ENCODE measurements at regions not wholly inside any gene's neighbourhood (a gene's known extent, or its start where the extent isn't known, plus 50 kb on each side); places are given as distances from the start of the nearest gene placed in this dataset.

GRCh38 chr20:23278172-23278571 is 72.4 kb upstream of the NXT1 start:
- DNase-seq = no peak

- DNase-seq = no peak
Observed at GRCh38 chr20:23277316-23277715, 73.3 kb upstream of the NXT1 start.

DNA sequence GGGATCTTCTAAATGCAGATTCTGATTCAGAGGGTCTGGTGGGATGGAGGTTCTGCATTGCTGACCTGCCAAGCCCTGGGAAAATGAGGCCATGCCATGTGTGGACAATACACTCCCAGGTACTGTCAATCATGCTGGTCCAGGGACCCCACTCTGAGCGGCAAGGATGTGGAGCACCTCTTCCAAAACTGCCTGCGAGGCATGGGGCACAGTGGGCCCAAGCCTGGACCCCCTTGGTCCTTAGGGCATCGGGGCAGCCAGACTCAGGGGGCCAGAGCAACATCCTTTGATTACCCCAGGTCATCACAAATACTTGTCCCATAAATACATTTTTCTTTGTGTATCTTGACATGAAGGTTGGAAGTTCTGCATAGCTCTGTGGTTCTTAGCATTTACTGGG is 76.8 kb upstream of the NXT1 start:
- no peak for DNase-seq

GRCh38 chr20:23272176-23273029 is 78.2 kb upstream of the NXT1 start:
- DNase-seq = no peak

GRCh38 chr20:23270382-23270911 is 80.1 kb upstream of the NXT1 start:
- DNase-seq = no peak

DNA sequence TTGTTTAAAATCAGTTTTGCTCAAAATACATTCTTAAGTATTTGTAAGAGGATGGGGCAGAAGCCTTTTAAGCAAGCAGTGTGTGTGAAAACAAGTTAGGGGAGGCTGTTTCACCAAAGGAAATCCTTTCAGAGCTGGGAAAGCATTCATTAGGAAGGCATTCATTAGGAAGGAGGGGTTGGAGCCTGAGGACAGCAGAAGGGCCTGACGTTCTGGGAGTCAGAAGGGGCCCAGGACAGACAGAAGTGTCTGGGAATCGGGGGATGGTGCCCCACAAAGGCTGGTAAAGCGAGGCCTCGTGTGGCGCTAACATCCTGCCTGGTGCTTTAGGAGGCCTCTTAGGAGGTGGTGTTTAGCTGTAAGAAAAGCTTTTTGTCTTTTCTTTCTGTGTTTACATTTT is 80.6 kb upstream of the NXT1 start:
- DNase-seq = no peak

DNA sequence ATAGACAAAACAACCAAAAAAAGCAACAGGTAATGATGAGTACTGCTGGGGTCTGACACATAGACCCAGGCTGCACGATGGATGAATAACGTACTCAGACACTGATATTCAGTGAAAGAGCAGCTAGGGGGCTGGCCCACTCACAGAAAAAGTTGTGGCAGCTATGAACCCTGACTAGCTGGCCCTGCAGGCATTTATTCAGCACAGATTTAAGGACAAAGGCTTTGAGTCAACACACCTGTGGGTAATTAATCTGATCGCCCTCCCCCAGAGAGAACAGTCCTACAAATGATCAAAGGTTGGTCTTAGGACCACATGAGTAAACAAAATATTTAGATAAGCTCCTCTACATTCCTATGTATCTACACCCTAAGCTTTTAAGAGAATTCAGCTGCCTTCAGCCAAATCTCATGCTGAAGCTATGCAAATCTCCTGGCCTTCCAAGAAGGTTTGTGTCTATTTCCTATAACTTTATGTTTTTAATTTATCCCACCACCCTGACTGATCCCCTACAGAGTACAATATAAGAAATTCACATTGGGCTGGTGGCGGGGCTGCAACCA is 81.7 kb upstream of the NXT1 start:
- DNase-seq = no peak

DNA sequence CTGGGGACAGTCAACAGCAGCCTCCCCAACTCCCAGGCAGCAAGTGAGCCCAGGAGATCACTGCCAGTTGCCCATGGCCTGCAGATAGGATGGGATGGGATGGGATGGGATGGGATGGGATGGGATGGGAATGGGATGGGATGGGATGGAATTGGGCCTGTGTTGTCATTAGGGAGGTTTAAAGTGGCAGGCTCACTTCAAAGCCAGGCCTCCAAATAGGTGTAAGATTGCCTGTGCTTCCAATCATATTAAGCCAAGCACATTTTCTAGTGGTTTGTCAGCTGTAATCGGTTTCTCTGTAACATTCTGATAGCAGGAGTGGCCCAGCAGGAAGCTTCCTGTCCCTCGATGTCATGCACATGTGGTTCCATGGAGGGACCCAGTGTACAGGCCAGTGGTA is 82.7 kb upstream of the NXT1 start:
- DNase-seq = no peak

- no peak for DNase-seq
Observed at GRCh38 chr20:23266530-23267398, 83.8 kb upstream of the NXT1 start.

DNA sequence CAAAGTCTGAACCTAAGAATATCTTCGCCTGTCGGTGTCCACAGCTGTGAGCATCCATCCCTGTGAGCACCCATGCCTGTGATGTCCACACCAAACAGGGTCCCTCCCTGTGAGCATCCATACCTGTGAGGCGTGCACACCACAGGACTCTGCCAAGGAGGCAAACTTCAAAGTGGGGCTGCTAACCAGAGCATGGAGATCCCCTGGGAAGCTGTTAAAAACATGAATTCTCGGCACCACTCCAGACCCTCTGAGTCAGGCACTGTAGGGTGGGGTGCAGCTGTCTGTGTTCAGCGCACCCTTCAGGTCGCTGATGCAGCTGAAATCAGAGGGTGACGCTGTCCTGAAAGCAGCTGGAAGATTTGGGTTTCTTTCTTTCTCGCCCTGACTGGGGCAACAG is 85.4 kb upstream of the NXT1 start:
- DNase-seq = no peak

DNA sequence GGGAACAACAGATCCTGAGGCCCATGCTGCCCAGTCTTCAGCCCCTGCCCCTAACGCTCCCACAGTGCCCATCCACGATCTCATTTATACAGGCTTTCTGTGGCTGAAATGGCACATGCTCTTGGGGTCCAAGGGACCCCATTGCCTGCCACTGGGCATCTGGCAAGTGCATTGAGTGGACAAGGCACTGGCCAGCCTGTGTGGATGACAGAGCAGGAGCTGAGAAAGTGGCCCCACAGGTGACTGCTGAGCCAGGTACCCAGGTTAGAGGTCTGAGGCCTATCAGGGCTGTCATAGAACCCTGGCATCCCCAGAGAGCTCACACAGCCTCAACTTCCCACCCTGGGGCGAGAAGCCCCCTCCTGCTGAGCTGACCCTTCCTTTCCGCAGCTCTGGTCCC is 86.0 kb upstream of the NXT1 start:
- no peak for DNase-seq

DNA sequence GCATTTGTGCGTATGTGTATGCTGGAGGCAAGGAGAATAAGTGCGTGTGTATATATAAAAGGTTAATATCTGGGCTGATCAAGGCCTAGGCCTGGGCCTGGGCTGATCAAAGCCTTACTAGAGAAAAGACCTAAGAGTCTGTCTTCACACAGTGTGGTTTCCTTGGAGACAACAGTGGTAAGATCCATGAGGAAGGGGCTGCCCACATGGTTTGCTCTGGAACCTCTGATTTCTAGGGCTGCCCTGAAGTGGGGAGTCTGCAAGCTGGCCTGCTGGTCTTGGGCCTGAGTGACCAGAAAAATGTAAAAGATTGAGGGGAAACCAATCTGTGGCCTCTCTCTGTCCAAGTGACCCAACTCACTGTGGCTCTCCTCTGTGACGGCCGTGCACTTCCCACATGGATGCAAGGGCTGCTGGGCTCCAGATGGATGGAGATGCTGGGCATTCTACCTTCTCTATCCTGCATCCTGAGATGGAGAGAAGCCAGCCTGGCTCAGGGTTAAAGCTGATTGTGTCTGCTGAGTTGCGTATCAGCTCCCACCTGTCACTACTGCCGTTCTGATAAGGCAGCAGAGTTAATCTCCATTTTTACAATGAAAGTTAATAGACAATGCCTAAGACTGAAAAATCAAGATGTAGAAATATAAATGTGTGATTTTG is 90.3 kb upstream of the NXT1 start:
- DNase-seq = no peak

- no peak for DNase-seq
Observed at GRCh38 chr20:23258747-23259121, 91.9 kb upstream of the NXT1 start.

- DNase-seq = peak; percentile 48
Observed at GRCh38 chr20:23257848-23258746, 92.5 kb upstream of the NXT1 start.

DNA sequence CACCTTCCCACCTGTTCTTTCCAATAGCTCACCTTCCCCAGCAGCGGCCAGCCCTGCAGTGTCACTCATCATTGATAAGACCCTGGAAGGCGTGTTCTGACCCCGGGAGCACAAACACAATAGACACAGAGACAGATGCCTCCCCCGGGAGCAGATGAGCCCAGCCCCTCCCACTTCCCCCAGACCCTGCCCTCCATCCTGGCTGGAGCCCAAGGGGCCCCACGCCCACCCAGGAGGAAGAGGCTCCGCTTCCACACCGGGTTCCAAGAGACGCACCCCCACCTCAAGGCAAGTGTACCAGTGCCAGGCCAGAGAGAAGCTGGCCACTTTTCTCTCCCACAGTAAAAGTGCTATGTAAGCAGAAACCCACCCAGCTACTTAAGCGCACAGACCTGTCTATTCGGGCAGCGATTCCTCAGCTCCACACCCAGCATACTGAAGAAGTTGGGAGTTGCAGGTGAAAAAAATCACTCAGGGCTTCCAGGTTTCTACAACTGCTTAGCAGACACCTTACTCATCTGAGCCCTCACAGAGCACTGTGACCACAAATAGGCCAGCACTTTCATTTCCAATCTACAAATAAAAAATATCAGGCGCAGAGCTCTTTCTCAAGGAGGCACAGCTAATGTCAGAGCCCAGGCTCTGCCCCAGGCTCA is 93.4 kb upstream of the NXT1 start:
- DNase-seq = no peak

- no peak for DNase-seq
Observed at GRCh38 chr20:23255716-23256385, 94.7 kb upstream of the NXT1 start.

- DNase-seq = no peak
Observed at GRCh38 chr20:23255106-23255505, 95.5 kb upstream of the NXT1 start.

- no peak for DNase-seq
Observed at GRCh38 chr20:23254505-23254904, 96.1 kb upstream of the NXT1 start.

GRCh38 chr20:23254034-23254433 is 96.6 kb upstream of the NXT1 start:
- no peak for DNase-seq

- no peak for DNase-seq
Observed at GRCh38 chr20:23253524-23253923, 97.1 kb upstream of the NXT1 start.

GRCh38 chr20:23251779-23252178 is 98.8 kb upstream of the NXT1 start:
- DNase-seq = no peak
